ENCODE measurements at regions not wholly inside any gene's neighbourhood (a gene's known extent, or its start where the extent isn't known, plus 50 kb on each side); places are given as distances from the start of the nearest gene placed in this dataset.

GRCh38 chr13:89862691-89863036, 1484.8 kb upstream of the MIR17HG start:
- WGBS, 2 donors = 64 to 75% methylated on average over 4 of the region's 4 CpGs
- intact Hi-C loops (cut with DNase I) = no loop called here
- no peak for TF ChIP-seq CTCF (IDR thresholded peaks at IDR 0.05)
- H3K9me3 ChIP-seq = no peaks in the 10 kb centered on the region
- H3K4me1 ChIP-seq = no peaks in the 10 kb centered on the region
- H3K4me3 ChIP-seq = no peak overlapping the region
- ATAC-seq (no peak), DNase-seq (no peak)
- no peaks in the 10 kb centered on the region for H3K36me3 ChIP-seq
- H3K27me3 ChIP-seq = no peaks in the 10 kb centered on the region
- H3K27ac ChIP-seq = no peak overlapping the region

- no peak for TF ChIP-seq CTCF (IDR thresholded peaks at IDR 0.05)
- Histone ChIP-seq H3K9me3 (peaks cover 0 to 1% (median 0%) of the 10 kb centered on the region in 11 donors), H3K4me1 (no peaks in the 10 kb centered on the region), H3K36me3 (no peaks in the 10 kb centered on the region), H3K27me3 (no peaks in the 10 kb centered on the region), H3K4me3 (no peak overlapping the region), H3K27ac (no peak overlapping the region)
- DNase-seq (no peak), ATAC-seq (no peak)
- 66 to 72% methylated on average over 5 of the region's 5 CpGs for WGBS, 2 donors
- intact Hi-C loops (cut with DNase I) = no loop called here
Observed at GRCh38 chr13:89865164-89866064, 1482.1 kb upstream of the MIR17HG start.

- Histone ChIP-seq H3K4me1 (no peaks in the 10 kb centered on the region), H3K4me3 (no peak overlapping the region), H3K27ac (no peak overlapping the region), H3K36me3 (no peaks in the 10 kb centered on the region), H3K27me3 (no peaks in the 10 kb centered on the region), H3K9me3 (peaks cover 0 to 13% (median 0%) of the 10 kb centered on the region in 11 donors)
- ATAC-seq (no peak), DNase-seq (no peak)
- 90 to 98% methylated on average over 1 of the region's 1 CpG for WGBS, 2 donors
- TF ChIP-seq CTCF (IDR thresholded peaks at IDR 0.05) = no peak
- intact Hi-C loops (cut with DNase I) = no loop called here
Observed at GRCh38 chr13:89869312-89869711, 1478.2 kb upstream of the MIR17HG start.

- 0 to 41% methylated on average over 1 of the region's 1 CpG for WGBS, 2 donors
- no peak for TF ChIP-seq CTCF (IDR thresholded peaks at IDR 0.05)
- Histone ChIP-seq H3K4me3 (no peak overlapping the region), H3K4me1 (no peaks in the 10 kb centered on the region), H3K36me3 (no peaks in the 10 kb centered on the region), H3K9me3 (no peaks in the 10 kb centered on the region), H3K27me3 (no peaks in the 10 kb centered on the region), H3K27ac (no peak overlapping the region)
- no peak for DNase-seq
- no peak for ATAC-seq
- intact Hi-C loops (cut with DNase I) = no loop called here
Observed at GRCh38 chr13:89878904-89879303, 1468.6 kb upstream of the MIR17HG start.

All from heart right ventricle (tissue), 16 donors.